NCI-H2196 treated with DMSO at 0.1 percent for 48 hours (cell line): ENCODE measurements at regions not wholly inside any gene's neighbourhood (a gene's known extent, or its start where the extent isn't known, plus 50 kb on each side); places are given as distances from the start of the nearest gene placed in this dataset.
"Not testable (repeated sequence)": the region's sequence is repeated elsewhere in the genome, so short reads cannot be mapped to it uniquely, and the experiment has no call there.

Source experiments
- DNase-seq: peaks from one replicate; lab custom pipeline; 2025; ENCODE audit not compliant: unreplicated experiment; lab: John Stamatoyannopoulos, UW

DNA sequence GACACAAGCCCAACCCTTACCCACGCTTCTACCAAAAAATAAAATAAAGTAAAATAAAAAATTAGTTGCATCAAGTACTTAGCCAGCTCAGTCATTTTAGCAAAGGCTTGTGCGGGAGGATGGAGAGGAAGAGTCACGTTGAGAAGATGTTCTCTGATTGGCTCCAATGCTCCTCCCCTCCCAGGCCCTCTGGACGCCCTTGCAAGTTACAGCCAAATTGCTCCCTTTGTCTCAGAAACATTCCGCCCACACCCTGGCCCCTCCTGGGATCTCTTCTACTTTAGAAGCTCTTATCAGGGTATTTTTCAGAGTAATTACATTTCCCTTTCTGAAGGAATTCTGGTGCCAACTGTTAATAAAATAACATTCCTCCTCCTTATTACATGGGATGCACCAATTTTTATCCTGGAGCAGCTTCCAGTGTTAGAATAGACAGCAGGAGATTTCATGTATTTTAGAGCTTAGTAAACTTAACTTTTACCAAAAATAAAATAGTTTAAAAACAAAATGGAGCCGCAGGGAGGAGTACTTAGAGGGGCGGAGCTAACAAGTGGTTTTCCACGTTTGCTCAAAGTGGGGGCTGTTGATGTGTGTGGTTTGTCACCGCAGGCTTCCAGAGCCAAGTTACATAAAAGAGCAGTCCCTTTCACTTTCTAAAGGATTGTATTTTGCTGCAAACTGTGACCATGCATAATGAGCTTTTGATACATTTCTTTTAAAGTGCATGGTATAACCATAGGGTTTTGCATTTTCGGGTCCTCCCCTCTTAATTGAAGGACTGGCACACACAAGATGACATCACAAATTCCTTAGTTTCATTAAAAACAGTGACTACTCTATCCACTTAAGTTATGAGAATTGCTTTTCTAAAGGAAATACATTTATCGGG lies 71.7 kb upstream of the RAP1B start:
- peak; percentile 18 for DNase-seq

- no peak for DNase-seq
These were observed 71.1 kb upstream of the RAP1B start for GRCh38 chr12:68539615-68539952.

- DNase-seq: not testable (repeated sequence)
These were observed 69.9 kb upstream of the RAP1B start for GRCh38 chr12:68540768-68541167.

DNA sequence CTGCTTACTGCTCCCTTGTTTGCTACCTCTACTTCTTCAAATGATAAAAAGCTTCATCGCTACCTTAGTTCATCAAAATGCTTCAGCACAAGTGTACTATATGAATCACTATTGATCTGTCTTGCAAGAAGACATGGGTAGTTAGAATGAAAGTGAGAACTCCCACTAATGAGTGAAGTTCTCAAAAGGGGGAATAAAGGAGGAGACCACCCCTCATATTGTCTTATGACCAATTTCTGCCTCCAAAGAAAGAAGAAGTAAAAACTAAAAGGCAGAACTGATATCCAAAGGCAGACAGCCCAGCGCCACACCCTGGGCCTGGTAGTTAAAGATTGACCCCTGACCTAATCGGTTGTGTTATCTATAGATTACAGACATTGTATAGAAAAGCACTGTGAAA lies 63.4 kb upstream of the RAP1B start:
- DNase-seq: not testable (repeated sequence)

DNA sequence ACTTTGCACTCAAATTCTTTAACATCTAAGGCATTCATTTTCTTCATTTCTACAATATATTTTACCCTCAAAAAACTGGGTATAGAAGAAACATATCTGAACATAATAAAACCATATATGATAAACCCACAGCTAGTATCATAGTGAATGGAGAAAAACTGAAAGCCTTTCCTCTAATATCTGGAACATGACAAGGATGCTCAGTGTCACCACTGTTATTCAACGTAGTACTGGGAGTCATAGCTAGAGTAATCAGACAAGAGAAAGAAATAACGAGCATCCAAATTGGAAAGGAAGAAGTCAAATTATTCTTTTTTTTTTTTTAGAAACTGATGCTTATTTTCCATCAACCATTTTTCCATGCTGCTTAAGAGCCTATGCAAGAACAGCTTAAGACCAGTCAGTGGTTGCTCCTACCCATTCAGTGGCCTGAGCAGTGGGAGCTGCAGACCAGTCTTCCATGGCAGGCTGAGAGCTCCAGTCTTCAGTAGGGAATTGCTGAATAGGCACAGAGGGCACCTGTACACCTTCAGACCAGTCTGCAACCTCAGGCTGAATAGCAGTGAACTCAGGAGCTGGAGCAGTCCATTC lies 58.0 kb upstream of the RAP1B start:
- DNase-seq: not testable (repeated sequence)

DNA sequence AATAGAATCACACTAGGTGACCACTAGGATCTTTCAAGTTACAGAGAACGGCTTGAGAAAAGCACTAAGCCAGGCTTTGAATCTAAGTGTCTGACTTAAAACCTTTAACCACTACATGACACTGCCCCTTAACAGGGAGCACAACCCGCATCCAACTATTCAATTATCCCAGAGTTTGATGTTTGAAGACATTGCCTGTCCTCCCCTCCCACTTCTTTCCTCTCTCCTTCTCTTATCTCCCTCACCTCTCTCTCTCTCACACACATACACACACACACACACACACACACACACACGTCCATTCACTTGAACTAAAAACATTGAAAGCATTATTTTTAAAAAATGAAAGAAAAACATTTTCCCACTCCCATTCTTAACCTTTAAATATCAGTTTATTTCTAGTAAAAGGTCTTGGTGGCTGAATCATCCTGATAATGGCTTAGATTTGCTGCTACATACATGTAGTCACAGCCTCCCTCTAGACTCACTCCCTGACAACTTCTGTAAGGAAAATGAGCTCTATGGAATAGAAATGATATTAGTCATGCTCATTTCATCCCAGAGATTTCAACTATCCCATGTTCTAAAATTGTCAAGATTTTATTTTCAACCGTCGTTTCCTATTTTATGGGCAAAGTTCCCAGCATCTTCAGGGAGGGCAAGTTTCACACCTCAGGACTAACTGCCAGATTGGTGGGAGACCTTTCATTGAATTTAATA lies 53.5 kb upstream of the RAP1B start:
- DNase-seq: no peak

DNA sequence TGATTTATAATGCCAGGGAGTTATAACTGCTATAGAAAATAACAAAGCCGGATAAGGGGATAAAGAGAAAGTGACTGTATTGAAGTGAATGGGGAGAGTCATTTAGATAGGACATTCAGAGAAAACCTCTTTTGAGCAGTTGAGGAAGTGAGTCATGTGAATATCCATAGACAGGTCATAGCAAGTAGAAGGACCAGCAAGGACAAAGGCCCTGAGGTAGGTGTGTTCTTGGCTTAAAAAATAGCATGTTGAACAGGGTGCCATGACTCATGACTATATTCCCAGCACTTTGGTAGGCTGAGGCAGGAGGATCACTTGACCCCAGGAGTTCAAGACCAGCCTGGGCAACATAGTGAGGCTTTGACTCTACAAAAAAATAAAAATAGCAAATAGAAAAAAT lies 51.5 kb upstream of the RAP1B start:
- no peak for DNase-seq

- DNase-seq: no peak
These were observed 50.5 kb upstream of the RAP1B start for GRCh38 chr12:68559984-68560850.

DNA sequence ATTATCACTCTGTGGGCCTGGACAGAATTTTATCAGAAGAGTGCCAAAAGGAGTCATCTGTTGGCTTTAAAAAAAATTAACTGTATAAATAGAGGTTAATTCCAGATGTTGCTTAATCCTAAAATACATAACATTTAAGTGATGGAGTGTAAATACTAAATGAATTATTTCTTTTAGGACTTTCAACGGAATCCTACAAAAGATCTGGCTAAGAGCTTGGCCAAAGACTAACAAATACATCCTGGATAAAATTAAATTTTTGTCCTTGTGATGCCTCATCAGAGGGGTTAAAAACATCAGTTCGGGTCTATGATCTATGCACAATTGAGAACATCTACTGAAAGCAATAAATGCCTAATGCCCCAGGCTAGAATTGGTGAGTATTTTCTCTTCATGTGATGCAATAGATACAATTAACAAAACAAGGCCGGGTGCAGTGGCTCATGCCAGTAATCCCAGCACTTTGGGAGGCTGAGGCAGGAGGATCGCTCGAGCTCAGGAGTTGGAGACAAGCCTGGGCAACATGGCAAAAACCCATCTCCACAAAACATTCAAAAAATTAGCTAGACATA lies 49.8 kb upstream of the RAP1B start:
- no peak for DNase-seq
